ENCODE measurements at regions not wholly inside any gene's neighbourhood (a gene's known extent, or its start where the extent isn't known, plus 50 kb on each side); places are given as distances from the start of the nearest gene placed in this dataset.
"Not testable (repeated sequence)": the region's sequence is repeated elsewhere in the genome, so short reads cannot be mapped to it uniquely, and the experiment has no call there.

DNA sequence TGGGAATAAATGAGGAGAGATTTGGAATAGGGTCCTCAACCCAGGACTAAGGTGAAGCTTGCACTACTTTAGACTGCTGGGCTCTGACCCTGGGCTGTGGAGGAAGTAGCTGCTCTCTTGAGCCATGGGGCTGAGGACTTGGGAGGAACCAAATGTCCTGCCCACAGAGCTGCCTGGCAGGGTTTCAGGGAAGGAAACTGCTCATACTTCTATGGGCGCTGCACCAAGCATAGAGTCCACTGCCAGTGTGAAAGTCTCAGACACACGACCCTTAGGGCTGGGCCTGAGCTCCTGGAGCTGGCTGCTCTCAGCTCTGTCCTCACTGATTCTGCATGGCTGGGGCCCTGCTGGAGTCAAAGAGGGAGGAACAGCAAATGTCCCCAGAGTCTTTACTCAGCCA is 461.7 kb downstream of the RPIA start:
- Mint-ChIP-seq H3K9me3 (peaks cover 19 to 48% of the 10 kb centered on the region in 2 experiments), H3K36me3 (ENCODE audit: insufficient read depth in 1 of 3, low read depth in 3 of 3) (peaks cover 0 to 12% (median 0%) of the 10 kb centered on the region in 3 experiments; a peak in 3 of 7 replicates)
- not testable (repeated sequence) for H2BK12ac ChIP-seq (ENCODE audit: insufficient read length, low read depth, low read length); H2BK20ac ChIP-seq (ENCODE audit: low read depth, low read length, poor library complexity, severe bottlenecking); H3K56ac ChIP-seq (ENCODE audit: insufficient read length, low read depth, low read length); H4K8ac ChIP-seq (replicated peaks; ENCODE audit: insufficient read length, low read depth, low read length); H3K4me1 Mint-ChIP-seq; H3T11ph ChIP-seq (ENCODE audit: low read length); H2BK120ac ChIP-seq (ENCODE audit: low read depth, low read length, poor library complexity, severe bottlenecking); H3K27me3 ChIP-seq (ENCODE audit: insufficient read depth, low read length); H3K18ac ChIP-seq (ENCODE audit: insufficient read length, low read depth, low read length); H4K5ac ChIP-seq (ENCODE audit: insufficient read length, low read depth, low read length); H4K91ac ChIP-seq (ENCODE audit: insufficient read length, low read depth, low read length); H3K27ac Mint-ChIP-seq; H3K27ac ChIP-seq (ENCODE audit: insufficient read length, low read depth, low read length); H3K79me1 ChIP-seq (ENCODE audit: insufficient read depth, low read depth, low read length, poor library complexity, severe bottlenecking); H3K9me3 ChIP-seq (ENCODE audit: control insufficient read depth, low read depth, low read length); H4K20me1 ChIP-seq (ENCODE audit: control insufficient read depth, insufficient read depth, insufficient read length); H2BK5ac ChIP-seq (ENCODE audit: insufficient read length, low read length); H3K23me2 ChIP-seq (ENCODE audit: insufficient read length, low read depth, low read length, poor library complexity, severe bottlenecking); H3K4me3 Mint-ChIP-seq; DNase-seq; H3K79me2 ChIP-seq (ENCODE audit: insufficient read depth, low read length); H3K4me1 ChIP-seq (ENCODE audit: insufficient read depth, low read length); H3K4me2 ChIP-seq (ENCODE audit: insufficient read depth, insufficient read length, low read length); H3K9ac ChIP-seq (ENCODE audit: extremely low read depth, insufficient read length, low read length); H3K14ac ChIP-seq (ENCODE audit: insufficient read depth, low read length); H3K4ac ChIP-seq (ENCODE audit: low read depth, low read length); H2AK5ac ChIP-seq (ENCODE audit: insufficient read length, low read length); H3K23ac ChIP-seq (ENCODE audit: insufficient read length, low read depth, low read length); H2AFZ ChIP-seq (ENCODE audit: low read length); H3K27me3 Mint-ChIP-seq (ENCODE audit: low read depth); H2BK15ac ChIP-seq (ENCODE audit: low read depth, low read length)
- WGBS (ENCODE audit: extremely low coverage, insufficient read length, low lambda C conversion rate), result no CpG with 5 or more reads among the region's 2 CpGs
